ENCODE measurements at regions not wholly inside any gene's neighbourhood (a gene's known extent, or its start where the extent isn't known, plus 50 kb on each side); places are given as distances from the start of the nearest gene placed in this dataset.

DNA sequence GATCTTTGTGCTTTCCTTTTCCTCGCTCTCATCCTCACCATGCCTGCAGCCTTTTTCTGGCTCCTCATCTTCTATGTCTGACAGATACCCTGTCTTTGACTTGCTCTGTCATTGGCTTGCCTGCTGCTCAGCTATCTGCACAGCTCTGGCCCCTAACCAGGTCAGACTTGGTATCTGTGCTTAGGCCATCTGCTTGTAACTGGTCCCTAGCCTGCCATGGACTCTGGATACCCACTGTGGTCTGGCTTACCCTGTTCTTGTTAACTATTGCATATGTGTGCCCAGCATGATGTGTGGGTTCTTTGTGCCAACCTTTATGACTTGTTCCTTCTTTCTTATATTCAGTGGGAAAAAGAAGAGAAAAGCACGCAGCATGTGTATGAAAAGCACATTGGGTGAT is 109.7 kb upstream of the ROPN1 start:
- no peak for TF ChIP-seq POLR2A (IDR thresholded peaks at IDR 0.05)
- TF ChIP-seq, protein P1, sequence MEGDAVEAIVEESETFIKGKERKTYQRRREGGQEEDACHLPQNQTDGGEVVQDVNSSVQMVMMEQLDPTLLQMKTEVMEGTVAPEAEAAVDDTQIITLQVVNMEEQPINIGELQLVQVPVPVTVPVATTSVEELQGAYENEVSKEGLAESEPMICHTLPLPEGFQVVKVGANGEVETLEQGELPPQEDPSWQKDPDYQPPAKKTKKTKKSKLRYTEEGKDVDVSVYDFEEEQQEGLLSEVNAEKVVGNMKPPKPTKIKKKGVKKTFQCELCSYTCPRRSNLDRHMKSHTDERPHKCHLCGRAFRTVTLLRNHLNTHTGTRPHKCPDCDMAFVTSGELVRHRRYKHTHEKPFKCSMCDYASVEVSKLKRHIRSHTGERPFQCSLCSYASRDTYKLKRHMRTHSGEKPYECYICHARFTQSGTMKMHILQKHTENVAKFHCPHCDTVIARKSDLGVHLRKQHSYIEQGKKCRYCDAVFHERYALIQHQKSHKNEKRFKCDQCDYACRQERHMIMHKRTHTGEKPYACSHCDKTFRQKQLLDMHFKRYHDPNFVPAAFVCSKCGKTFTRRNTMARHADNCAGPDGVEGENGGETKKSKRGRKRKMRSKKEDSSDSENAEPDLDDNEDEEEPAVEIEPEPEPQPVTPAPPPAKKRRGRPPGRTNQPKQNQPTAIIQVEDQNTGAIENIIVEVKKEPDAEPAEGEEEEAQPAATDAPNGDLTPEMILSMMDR (IDR thresholded peaks at IDR 0.05), result no peak

All from right lobe of liver (tissue), 4 donors.